Endothelial cell of umbilical vein (primary cell): ENCODE measurements at regions not wholly inside any gene's neighbourhood (a gene's known extent, or its start where the extent isn't known, plus 50 kb on each side); places are given as distances from the start of the nearest gene placed in this dataset.

Experiments used
- EZH2 ChIP-seq: IDR thresholded peaks from 2 replicates; pipeline ENCODE4 v1.6.1; 2012; ENCODE audit warnings: borderline replicate concordance, low read depth, mild to moderate bottlenecking, moderate library complexity, low read length, inconsistent platforms; ENCODE audit not compliant: severe bottlenecking
- GATA2 ChIP-seq: IDR thresholded peaks from 2 replicates; pipeline ENCODE4 v1.7.0; 2011; ENCODE audit warnings: low read depth, mild to moderate bottlenecking, moderate library complexity, mixed read lengths, low read length; ENCODE audit not compliant: insufficient read length, insufficient read depth
- JUN ChIP-seq: IDR thresholded peaks from 2 replicates; pipeline ENCODE4 v1.6.1; 2011; ENCODE audit warnings: borderline replicate concordance, low read depth; ENCODE audit not compliant: insufficient read length, insufficient read depth
- POLR2A ChIP-seq: IDR thresholded peaks from 2 replicates; pipeline ENCODE4 v1.6.1; 2012; ENCODE audit warnings: low read depth, mild to moderate bottlenecking, control low read depth, low read length
- POLR2AphosphoS5 ChIP-seq: IDR thresholded peaks from 2 replicates; pipeline ENCODE4 v1.6.1; 2012; ENCODE audit warnings: low read depth, mild to moderate bottlenecking, control low read depth, low read length, moderate library complexity; ENCODE audit not compliant: insufficient read depth
- TF ChIP-seq, protein P1 (sequence below), 2 donors: IDR thresholded peaks; 1 replicate in 1 of 2; 2 replicates in 1 of 2; pipeline ENCODE4 v1.5.1; 2011; ENCODE audit warnings: low read length in 2 of 2, mild to moderate bottlenecking in 2 of 2, moderate library complexity in 2 of 2, control low read depth in 1 of 2, inconsistent platforms in 1 of 2, low read depth in 1 of 2; ENCODE audit not compliant: insufficient read depth in 1 of 2; ENCODE audit errors: extremely low read depth in 1 of 2

DNA sequence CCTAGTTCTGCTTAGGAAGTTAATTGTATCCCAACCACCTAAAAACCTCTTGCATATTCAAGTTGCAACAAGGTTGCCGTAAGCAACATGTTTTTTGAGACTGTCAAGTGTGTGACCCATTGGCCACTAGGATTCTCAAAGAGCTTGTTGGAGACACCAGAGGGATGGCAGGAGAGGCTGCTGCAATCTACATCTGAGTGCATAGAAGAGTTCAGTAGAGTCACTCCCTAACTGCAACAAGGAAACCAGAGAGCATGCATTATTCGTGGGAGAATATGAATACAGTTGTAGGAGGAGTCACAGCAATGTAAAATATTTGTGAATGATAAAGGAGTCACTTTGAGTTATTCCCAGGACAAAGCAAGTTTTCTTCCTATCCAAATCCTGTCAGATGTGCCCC is 538.6 kb downstream of the TNS3 start:
- TF ChIP-seq, protein P1, sequence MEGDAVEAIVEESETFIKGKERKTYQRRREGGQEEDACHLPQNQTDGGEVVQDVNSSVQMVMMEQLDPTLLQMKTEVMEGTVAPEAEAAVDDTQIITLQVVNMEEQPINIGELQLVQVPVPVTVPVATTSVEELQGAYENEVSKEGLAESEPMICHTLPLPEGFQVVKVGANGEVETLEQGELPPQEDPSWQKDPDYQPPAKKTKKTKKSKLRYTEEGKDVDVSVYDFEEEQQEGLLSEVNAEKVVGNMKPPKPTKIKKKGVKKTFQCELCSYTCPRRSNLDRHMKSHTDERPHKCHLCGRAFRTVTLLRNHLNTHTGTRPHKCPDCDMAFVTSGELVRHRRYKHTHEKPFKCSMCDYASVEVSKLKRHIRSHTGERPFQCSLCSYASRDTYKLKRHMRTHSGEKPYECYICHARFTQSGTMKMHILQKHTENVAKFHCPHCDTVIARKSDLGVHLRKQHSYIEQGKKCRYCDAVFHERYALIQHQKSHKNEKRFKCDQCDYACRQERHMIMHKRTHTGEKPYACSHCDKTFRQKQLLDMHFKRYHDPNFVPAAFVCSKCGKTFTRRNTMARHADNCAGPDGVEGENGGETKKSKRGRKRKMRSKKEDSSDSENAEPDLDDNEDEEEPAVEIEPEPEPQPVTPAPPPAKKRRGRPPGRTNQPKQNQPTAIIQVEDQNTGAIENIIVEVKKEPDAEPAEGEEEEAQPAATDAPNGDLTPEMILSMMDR (IDR thresholded peaks at IDR 0.05; ENCODE audit: extremely low read depth in 1 of 2, insufficient read depth in 1 of 2, low read depth in 1 of 2, low read length in 2 of 2), result no peak
- no peak for TF ChIP-seq POLR2A
- no peak for TF ChIP-seq EZH2
- TF ChIP-seq JUN, result no peak
- TF ChIP-seq POLR2AphosphoS5, result no peak
- TF ChIP-seq GATA2, result no peak
